GM21528 (cell line): ENCODE measurements at regions not wholly inside any gene's neighbourhood (a gene's known extent, or its start where the extent isn't known, plus 50 kb on each side); places are given as distances from the start of the nearest gene placed in this dataset.

Experiments used
- ATAC-seq: cut with Tn5 transposase; IDR thresholded peaks from one replicate; pipeline ENCODE4 v1.9.1; 2021; ENCODE audit warnings: mild to moderate bottlenecking, moderate library complexity; ENCODE audit not compliant: unreplicated experiment, low FRiP score

GRCh38 chr10:3435671-3436070 is 263.1 kb upstream of the PITRM1 start:
- no peak for ATAC-seq

- no peak for ATAC-seq
These were observed 261.4 kb upstream of the PITRM1 start for GRCh38 chr10:3433988-3434387.

- ATAC-seq: no peak
These were observed 260.5 kb upstream of the PITRM1 start for GRCh38 chr10:3433131-3433530.

GRCh38 chr10:3432081-3432825 is 259.7 kb upstream of the PITRM1 start:
- ATAC-seq: no peak

GRCh38 chr10:3430501-3430900 is 257.9 kb upstream of the PITRM1 start:
- no peak for ATAC-seq

- ATAC-seq: no peak
These were observed 257.1 kb upstream of the PITRM1 start for GRCh38 chr10:3429676-3430075.

GRCh38 chr10:3428826-3429225 is 256.2 kb upstream of the PITRM1 start:
- ATAC-seq: no peak

- ATAC-seq: no peak
These were observed 255.4 kb upstream of the PITRM1 start for GRCh38 chr10:3427950-3428354.

- no peak for ATAC-seq
These were observed 254.8 kb upstream of the PITRM1 start for GRCh38 chr10:3427347-3427746.

GRCh38 chr10:3426190-3426845 is 253.7 kb upstream of the PITRM1 start:
- no peak for ATAC-seq

- ATAC-seq: no peak
These were observed 253.1 kb upstream of the PITRM1 start for GRCh38 chr10:3425716-3426115.

- ATAC-seq: no peak
These were observed 252.7 kb upstream of the PITRM1 start for GRCh38 chr10:3425261-3425660.

- ATAC-seq: no peak
These were observed 251.7 kb upstream of the PITRM1 start for GRCh38 chr10:3424111-3424851.

- ATAC-seq: no peak
These were observed 250.8 kb upstream of the PITRM1 start for GRCh38 chr10:3423384-3423783.

GRCh38 chr10:3422282-3422681 is 249.7 kb upstream of the PITRM1 start:
- no peak for ATAC-seq

GRCh38 chr10:3421537-3422257 is 249.1 kb upstream of the PITRM1 start:
- ATAC-seq: no peak

- ATAC-seq: no peak
These were observed 248.2 kb upstream of the PITRM1 start for GRCh38 chr10:3420527-3421469.

- no peak for ATAC-seq
These were observed 247.3 kb upstream of the PITRM1 start for GRCh38 chr10:3419719-3420495.

- ATAC-seq: no peak
These were observed 246.3 kb upstream of the PITRM1 start for GRCh38 chr10:3418926-3419325.
